PC-3 (cell line): ENCODE measurements at regions not wholly inside any gene's neighbourhood (a gene's known extent, or its start where the extent isn't known, plus 50 kb on each side); places are given as distances from the start of the nearest gene placed in this dataset.

Experiments used
- CTCF ChIP-seq: fragments of 300-600 bp; sonication (generic); conservative IDR thresholded peaks from 2 replicates; pipeline ENCODE4 v1.5.1; 2017; ENCODE audit warnings: antibody characterized with exemption, low read depth, mild to moderate bottlenecking, low read length
- EZH2 ChIP-seq: fragments of 300-600 bp; sonication (generic); IDR thresholded peaks from one replicate; pipeline ENCODE4 v1.6.1; 2017; ENCODE audit warnings: antibody characterized with exemption, mild to moderate bottlenecking, low read length; ENCODE audit not compliant: unreplicated experiment
- EZH2phosphoT487 ChIP-seq: fragments of 300-600 bp; sonication (generic); IDR thresholded peaks from 2 replicates; pipeline ENCODE4 v1.6.1; 2018; ENCODE audit warnings: mild to moderate bottlenecking, antibody characterized with exemption, low read length, borderline replicate concordance

GRCh38 chr21:24369278-24369677 lies 1238.0 kb downstream of the MRPL39 start:
- no peak for TF ChIP-seq EZH2
- TF ChIP-seq CTCF: no peak
- TF ChIP-seq EZH2phosphoT487: no peak
